HL-60 (cell line): ENCODE measurements at regions not wholly inside any gene's neighbourhood (a gene's known extent, or its start where the extent isn't known, plus 50 kb on each side); places are given as distances from the start of the nearest gene placed in this dataset.
A peak's percentile ranks its signal among the peaks of the same experiment; 100 is the strongest.

Experiments used
- DNase-seq, 2 experiments: peaks; one replicate each; pipeline ENCODE4 v3.0.0-alpha.2; 2010 to 2020; ENCODE audit warnings: low read depth in 1 of 2, low spot score in 1 of 2
- H3K27ac ChIP-seq: fragments of 250-450 bp; sonication (Bioruptor Pico); replicated peaks from 2 replicates; pipeline ENCODE4 v1.5.1; 2020; ENCODE audit warnings: mild to moderate bottlenecking, moderate library complexity
- H3K27me3 ChIP-seq: fragments of 250-450 bp; sonication (Bioruptor Pico); 2 replicates; pipeline ENCODE4 v1.5.1; 2021; ENCODE audit warnings: mild to moderate bottlenecking, moderate library complexity; ENCODE audit not compliant: insufficient read depth, poor library complexity, severe bottlenecking
- H3K4me3 ChIP-seq: replicated peaks from 2 replicates; pipeline ENCODE4 v1.5.1; 2011; ENCODE audit warnings: mild to moderate bottlenecking, control low read depth, low read length; ENCODE audit not compliant: insufficient read depth
- CTCF ChIP-seq: IDR thresholded peaks from one replicate; pipeline ENCODE4 v1.5.1; 2011; ENCODE audit warnings: low read length, control low read depth, inconsistent platforms; ENCODE audit not compliant: insufficient read depth
- GABPA ChIP-seq: IDR thresholded peaks from 2 replicates; pipeline ENCODE4 v1.6.1; 2012; ENCODE audit warnings: low read depth
- POLR2AphosphoS5 ChIP-seq: IDR thresholded peaks from 2 replicates; pipeline ENCODE4 v1.6.1; 2012; ENCODE audit warnings: low read depth
- REST ChIP-seq: IDR thresholded peaks from 2 replicates; pipeline ENCODE4 v1.6.1; 2012; ENCODE audit warnings: low read depth; ENCODE audit not compliant: insufficient replicate concordance
- SPI1 ChIP-seq: IDR thresholded peaks from 2 replicates; pipeline ENCODE4 v1.6.1; 2012; ENCODE audit warnings: low read depth, mild to moderate bottlenecking, borderline replicate concordance

- DNase-seq = no peak
- Histone ChIP-seq H3K27ac (no peak overlapping the region), H3K27me3 (peaks cover 5% of the 10 kb centered on the region), H3K4me3 (no peak overlapping the region)
- TF ChIP-seq POLR2AphosphoS5 = no peak
- no peak for TF ChIP-seq REST
- no peak for TF ChIP-seq CTCF
- no peak for TF ChIP-seq GABPA
- no peak for TF ChIP-seq SPI1
These were observed 344.9 kb upstream of the SLC14A2 start for GRCh38 chr18:45270289-45270771.

GRCh38 chr18:45274026-45274425, 341.2 kb upstream of the SLC14A2 start:
- TF ChIP-seq POLR2AphosphoS5 = no peak
- no peak for TF ChIP-seq REST
- TF ChIP-seq GABPA = no peak
- H3K27me3 ChIP-seq = peaks cover 2% of the 10 kb centered on the region
- H3K4me3 ChIP-seq = no peak overlapping the region
- H3K27ac ChIP-seq = no peak overlapping the region
- no peak for DNase-seq

- DNase-seq = peak; percentile 20 to 31
- no peak overlapping the region for H3K4me3 ChIP-seq
- H3K27me3 ChIP-seq = peaks cover 1% of the 10 kb centered on the region
- H3K27ac ChIP-seq = no peak overlapping the region
- TF ChIP-seq SPI1 (peak; percentile 26; the same call in 1 of the 2 replicates), GABPA (no peak), CTCF (peak; percentile 97), REST (no peak), POLR2AphosphoS5 (no peak)
These were observed 339.7 kb upstream of the SLC14A2 start for GRCh38 chr18:45275367-45276113.
